Esophagus (tissue), 2 donors: ENCODE measurements at regions not wholly inside any gene's neighbourhood (a gene's known extent, or its start where the extent isn't known, plus 50 kb on each side); places are given as distances from the start of the nearest gene placed in this dataset.

Source experiments
- H3K27ac ChIP-seq, 2 donors: one replicate each; pipeline ENCODE4 v1.5.1; 2013; ENCODE audit warnings: low read depth in 2 of 2, mild to moderate bottlenecking in 2 of 2, inconsistent platforms in 1 of 2, low read length in 1 of 2, moderate library complexity in 1 of 2
- H3K27me3 ChIP-seq, 2 donors: one replicate each; pipeline ENCODE4 v1.6.1; 2013; ENCODE audit warnings: low read length in 2 of 2, control low read depth in 1 of 2, mild to moderate bottlenecking in 1 of 2; ENCODE audit not compliant: insufficient read depth in 2 of 2, control insufficient read depth in 1 of 2
- H3K36me3 ChIP-seq, 2 donors: one replicate each; pipeline ENCODE4 v1.6.1; 2013; ENCODE audit warnings: low read length in 1 of 2; ENCODE audit not compliant: control insufficient read depth in 2 of 2, insufficient read depth in 2 of 2
- H3K4me1 ChIP-seq, 2 donors: one replicate each; pipeline ENCODE4 v1.6.1; 2013; ENCODE audit warnings: low read length in 1 of 2; ENCODE audit not compliant: control insufficient read depth in 2 of 2, insufficient read depth in 2 of 2
- H3K4me3 ChIP-seq, 2 donors: one replicate each; pipeline ENCODE4 v1.5.1; 2013; ENCODE audit warnings: low read length in 2 of 2, mild to moderate bottlenecking in 2 of 2, low read depth in 1 of 2, moderate library complexity in 1 of 2
- H3K9me3 ChIP-seq, 2 donors: one replicate each; pipeline ENCODE4 v1.6.1; 2013; ENCODE audit warnings: mild to moderate bottlenecking in 2 of 2, low read depth in 1 of 2, low read length in 1 of 2, moderate library complexity in 1 of 2; ENCODE audit not compliant: control insufficient read depth in 2 of 2, insufficient read depth in 1 of 2
- WGBS, 2 donors: extraction: QIAGEN DNeasy Blood & Tissue Kit; methylation state at CpG; one replicate each; pipeline ENCODE4 v1.1.7; 2013; 5-methylcytosine and 5-hydroxymethylcytosine counted together
- donor health status: healthy with polysubstance abuse.
- donor health status: Bipolar disorder and iron deficiency.

DNA sequence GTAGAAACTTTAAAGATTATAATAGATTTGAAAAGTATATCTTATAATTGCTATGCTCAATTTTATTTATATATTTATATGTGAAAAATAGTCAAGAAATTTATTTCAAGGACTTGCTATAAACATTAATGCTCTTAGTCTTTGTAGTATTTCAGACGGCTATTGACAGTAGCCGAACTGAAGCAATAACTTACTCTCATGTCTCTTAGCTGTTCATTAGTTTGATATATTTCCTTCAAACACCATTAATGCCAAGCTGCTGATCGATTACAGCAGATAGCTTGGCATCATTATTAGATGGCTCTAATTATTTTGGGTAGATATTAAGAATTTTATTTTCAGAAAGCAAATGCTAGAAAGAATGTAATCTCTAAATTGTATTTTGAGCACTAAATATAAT, 1151.5 kb upstream of the SPRY2 start:
- 69 to 74% methylated on average over 3 of the region's 3 CpGs for WGBS, 2 donors
- Histone ChIP-seq H3K27ac (no peak overlapping the region), H3K4me1 (no peaks in the 10 kb centered on the region), H3K4me3 (no peak overlapping the region), H3K36me3 (no peaks in the 10 kb centered on the region), H3K9me3 (no peaks in the 10 kb centered on the region), H3K27me3 (no peaks in the 10 kb centered on the region)

DNA sequence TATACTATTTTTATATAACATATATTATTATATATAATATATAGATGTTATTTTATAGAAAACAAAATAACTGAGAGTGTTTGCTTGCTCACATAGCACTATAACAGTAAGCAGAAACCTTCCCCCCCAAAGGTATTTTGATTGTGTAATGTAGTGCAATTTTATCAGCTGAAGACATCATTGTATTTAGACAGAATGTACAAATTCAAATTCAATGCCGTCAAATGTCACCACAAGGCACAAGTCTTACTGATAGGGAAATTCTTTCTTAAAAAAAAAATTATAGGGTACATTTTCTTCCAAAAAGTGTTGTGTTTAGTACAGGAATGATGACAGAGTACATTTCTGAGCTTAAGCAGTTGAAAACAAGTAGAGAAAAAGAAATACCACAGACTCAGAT, 1147.1 kb upstream of the SPRY2 start:
- Histone ChIP-seq H3K36me3 (no peaks in the 10 kb centered on the region), H3K4me1 (no peaks in the 10 kb centered on the region)
- WGBS, 2 donors, result 83 to 98% methylated on average over 1 of the region's 1 CpG

DNA sequence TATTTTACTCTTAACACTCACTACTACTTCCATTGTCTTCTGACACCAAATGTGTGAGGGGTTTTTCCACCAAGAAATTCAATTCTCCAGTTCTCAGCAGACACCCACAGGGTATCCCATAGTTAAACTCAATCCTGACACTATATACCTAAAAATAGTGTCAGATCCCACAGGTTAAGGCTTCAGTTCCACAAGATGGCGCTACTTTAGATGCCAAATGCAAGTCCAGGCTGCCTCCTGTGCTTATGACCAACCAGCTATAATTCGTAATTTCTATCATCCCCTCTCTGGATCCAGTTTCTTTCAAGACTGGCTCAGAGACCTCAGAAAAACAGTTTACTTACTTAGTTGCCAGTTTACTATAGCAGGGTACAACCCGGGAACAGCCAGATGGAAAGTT, 1146.2 kb upstream of the SPRY2 start:
- H3K36me3 ChIP-seq, result no peaks in the 10 kb centered on the region
- H3K4me1 ChIP-seq, result no peaks in the 10 kb centered on the region
- WGBS, 2 donors, result 56 to 66% methylated on average over 3 of the region's 3 CpGs
- no peak overlapping the region for H3K4me3 ChIP-seq
- H3K9me3 ChIP-seq, result no peaks in the 10 kb centered on the region
- H3K27me3 ChIP-seq, result no peaks in the 10 kb centered on the region
- H3K27ac ChIP-seq, result no peak overlapping the region

More for the DNA sequence above, 1147.1 kb upstream of the SPRY2 start:
- no peak overlapping the region for H3K4me3 ChIP-seq
- H3K9me3 ChIP-seq, result no peaks in the 10 kb centered on the region
- no peaks in the 10 kb centered on the region for H3K27me3 ChIP-seq
- H3K27ac ChIP-seq, result no peak overlapping the region

DNA sequence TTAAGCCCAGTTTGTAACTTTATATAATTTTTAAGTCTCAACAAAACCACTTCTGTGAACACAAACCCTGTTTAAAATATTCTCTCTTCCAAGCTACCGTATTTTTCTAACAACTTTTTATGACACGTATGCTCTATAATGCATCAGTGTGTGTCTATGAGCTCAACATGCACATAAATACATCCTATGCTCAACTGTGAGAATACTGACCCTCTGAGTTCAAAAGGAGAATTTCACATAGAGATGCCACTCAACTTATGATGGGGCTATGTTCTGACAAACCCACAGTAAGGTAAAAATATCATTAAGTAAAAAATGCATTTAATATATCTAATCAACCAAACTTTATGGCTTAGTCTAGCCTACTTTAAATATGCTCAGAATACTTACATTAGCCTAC, 1139.7 kb upstream of the SPRY2 start:
- Histone ChIP-seq H3K36me3 (no peaks in the 10 kb centered on the region), H3K4me3 (no peak overlapping the region), H3K4me1 (no peaks in the 10 kb centered on the region), H3K27me3 (no peaks in the 10 kb centered on the region), H3K27ac (no peak overlapping the region), H3K9me3 (no peaks in the 10 kb centered on the region)
- 70 to 82% methylated on average over 2 of the region's 2 CpGs for WGBS, 2 donors

DNA sequence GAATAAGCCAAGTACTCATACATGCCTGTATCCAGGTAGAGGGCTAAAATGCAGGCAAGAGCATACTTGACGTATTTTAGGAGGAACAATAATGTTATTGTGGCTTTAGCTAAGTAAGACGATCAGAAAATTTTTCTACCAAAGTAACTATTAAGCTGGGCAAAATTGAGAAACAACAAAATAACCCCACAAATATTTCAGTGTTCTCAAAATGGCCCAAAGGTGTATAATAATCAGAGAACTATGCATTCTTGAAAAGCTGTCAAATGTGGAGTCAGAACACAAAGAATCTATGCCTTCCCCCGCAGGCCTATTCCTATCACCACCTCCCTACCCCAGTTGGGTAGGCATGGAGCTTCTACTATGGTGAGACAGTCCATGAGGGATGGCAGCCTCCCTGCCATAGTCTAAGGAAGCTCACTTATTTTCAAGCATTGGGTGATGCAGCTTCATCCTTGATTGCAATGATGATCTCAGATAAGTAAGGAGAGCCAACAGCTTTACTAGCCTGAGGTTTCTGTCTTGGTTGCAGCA, 1132.5 kb upstream of the SPRY2 start:
- no peak overlapping the region for H3K27ac ChIP-seq
- no peaks in the 10 kb centered on the region for H3K27me3 ChIP-seq
- no peaks in the 10 kb centered on the region for H3K4me1 ChIP-seq
- 77 to 90% methylated on average over 3 of the region's 3 CpGs for WGBS, 2 donors
- H3K4me3 ChIP-seq, result no peak overlapping the region
- no peaks in the 10 kb centered on the region for H3K9me3 ChIP-seq
- no peaks in the 10 kb centered on the region for H3K36me3 ChIP-seq

DNA sequence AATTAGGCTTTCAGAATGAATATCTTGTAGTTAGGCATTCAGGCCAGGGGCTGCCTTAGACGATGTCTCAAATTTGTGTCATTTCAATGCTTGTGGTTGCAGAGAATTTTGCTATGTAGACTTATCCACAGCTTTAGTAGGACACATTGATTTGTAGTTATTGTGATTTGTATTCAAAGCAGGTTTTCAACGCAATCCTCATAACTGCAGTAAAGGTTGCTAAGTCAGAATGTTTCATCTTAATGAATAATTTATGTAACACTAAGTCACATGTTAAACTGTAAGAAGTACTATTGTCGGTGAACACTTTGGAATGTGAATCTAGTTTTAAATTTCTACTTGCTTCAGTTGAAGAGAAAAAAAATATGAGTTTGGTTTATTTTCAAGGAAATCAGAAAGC, 1117.2 kb upstream of the SPRY2 start:
- Histone ChIP-seq H3K4me3 (no peak overlapping the region), H3K36me3 (no peaks in the 10 kb centered on the region), H3K27me3 (no peaks in the 10 kb centered on the region), H3K9me3 (no peaks in the 10 kb centered on the region), H3K27ac (no peak overlapping the region), H3K4me1 (no peaks in the 10 kb centered on the region)
- WGBS, 2 donors, result 81% methylated on average over 3 of the region's 3 CpGs

DNA sequence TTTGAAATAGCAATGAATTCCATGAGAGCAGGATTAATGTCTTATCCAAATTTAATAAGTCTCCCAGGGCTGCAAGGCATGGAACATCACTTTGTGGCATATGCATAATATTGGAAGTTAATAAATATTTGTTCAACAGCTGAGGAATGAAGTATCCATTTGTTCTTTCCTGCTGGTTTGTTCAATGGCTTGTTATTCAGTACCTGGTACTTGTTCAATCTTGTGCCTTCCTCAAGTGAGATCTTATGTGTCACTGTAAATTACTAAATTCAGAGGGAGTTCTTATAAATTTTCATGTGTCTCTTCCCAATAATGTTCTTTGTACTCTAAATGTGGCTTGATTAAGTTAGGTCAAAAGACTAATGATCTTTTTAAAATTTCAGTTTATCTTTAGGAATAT, 1105.5 kb upstream of the SPRY2 start:
- no peaks in the 10 kb centered on the region for H3K27me3 ChIP-seq
- H3K4me1 ChIP-seq, result no peaks in the 10 kb centered on the region
- H3K9me3 ChIP-seq, result no peaks in the 10 kb centered on the region
- H3K27ac ChIP-seq, result no peak overlapping the region
- no peak overlapping the region for H3K4me3 ChIP-seq
- H3K36me3 ChIP-seq, result no peaks in the 10 kb centered on the region

DNA sequence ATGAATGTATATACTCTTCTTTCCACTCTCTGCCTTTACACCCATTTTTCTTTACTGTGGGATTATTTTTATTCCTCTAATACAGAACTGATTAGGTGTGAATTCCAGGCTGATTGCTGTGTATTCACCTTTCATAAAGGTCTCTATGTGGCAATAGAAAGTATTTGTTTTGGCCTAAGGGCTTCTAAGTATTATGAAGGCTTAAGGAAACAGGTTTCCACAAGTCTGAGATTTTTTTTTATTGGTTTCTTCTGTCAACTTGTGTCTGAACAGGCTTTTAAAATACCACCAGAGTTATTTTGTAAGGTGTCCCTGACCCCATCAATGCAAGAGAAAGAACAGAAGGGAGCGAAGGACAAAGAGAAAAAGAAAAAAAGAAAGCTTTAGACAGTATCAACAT, 1102.0 kb upstream of the SPRY2 start:
- WGBS, 2 donors, result 34 to 58% methylated on average over 1 of the region's 1 CpG
- Histone ChIP-seq H3K36me3 (no peaks in the 10 kb centered on the region), H3K4me3 (no peak overlapping the region)

DNA sequence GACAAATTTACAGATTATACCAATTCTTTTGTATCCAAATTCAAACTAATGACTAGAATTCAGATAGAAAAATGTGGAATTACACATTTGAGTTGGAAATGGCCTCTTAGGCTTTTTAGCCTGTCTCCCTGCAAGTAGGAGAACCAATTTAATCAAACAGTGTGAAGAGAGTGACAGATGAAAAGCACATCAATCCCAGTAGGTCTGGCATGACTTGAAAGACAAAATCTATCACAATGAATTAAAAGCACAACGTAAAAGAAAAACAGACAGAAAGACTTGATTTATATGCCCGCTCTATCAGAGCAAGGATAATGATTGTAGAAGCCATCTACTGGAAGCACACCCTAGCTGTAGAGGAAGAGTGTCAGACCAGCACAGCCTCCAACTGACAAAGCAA, 1084.4 kb upstream of the SPRY2 start:
- no peak overlapping the region for H3K27ac ChIP-seq
- no peaks in the 10 kb centered on the region for H3K9me3 ChIP-seq
- no peaks in the 10 kb centered on the region for H3K27me3 ChIP-seq
- 58 to 73% methylated on average over 2 of the region's 2 CpGs for WGBS, 2 donors
- no peaks in the 10 kb centered on the region for H3K4me1 ChIP-seq
- no peak overlapping the region for H3K4me3 ChIP-seq
- H3K36me3 ChIP-seq, result no peaks in the 10 kb centered on the region

More for the DNA sequence above, 1102.0 kb upstream of the SPRY2 start:
- H3K4me1 ChIP-seq, result no peaks in the 10 kb centered on the region
- no peak overlapping the region for H3K27ac ChIP-seq
- no peaks in the 10 kb centered on the region for H3K27me3 ChIP-seq
- no peaks in the 10 kb centered on the region for H3K9me3 ChIP-seq

DNA sequence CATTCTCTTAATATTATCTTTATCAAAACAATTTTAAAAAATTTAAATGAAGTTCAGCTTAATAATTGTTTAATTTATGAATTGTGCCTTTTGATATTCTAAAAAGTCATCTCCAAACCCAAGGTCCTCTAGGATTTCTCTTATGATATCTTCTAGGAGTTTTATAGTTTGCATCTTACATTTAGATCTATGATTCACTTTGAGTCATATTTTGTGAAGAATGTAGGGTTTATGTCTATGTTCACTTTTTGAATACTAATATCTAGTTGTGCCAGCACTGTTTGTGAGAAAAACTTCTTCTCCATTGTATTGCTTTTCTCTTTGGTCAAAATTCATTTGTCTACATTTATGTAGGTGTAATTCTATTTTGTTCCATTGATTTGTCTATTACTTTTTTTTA, 1068.4 kb upstream of the SPRY2 start:
- Histone ChIP-seq H3K27me3 (no peaks in the 10 kb centered on the region), H3K9me3 (no peaks in the 10 kb centered on the region), H3K36me3 (no peaks in the 10 kb centered on the region), H3K4me3 (no peak overlapping the region), H3K4me1 (no peaks in the 10 kb centered on the region), H3K27ac (no peak overlapping the region)
